Trophoblast cell (in vitro differentiated cells and primary cell): ENCODE measurements at regions not wholly inside any gene's neighbourhood (a gene's known extent, or its start where the extent isn't known, plus 50 kb on each side); places are given as distances from the start of the nearest gene placed in this dataset.
A peak's percentile ranks its signal among the peaks of the same experiment; 100 is the strongest.

ENCODE experiments used
- DNase-seq, 2 donors: peaks; one replicate each; pipeline ENCODE4 v3.0.0-alpha.2; 2016
- H2AFZ ChIP-seq: 2 replicates; pipeline ENCODE4 v1.6.1; 2013; ENCODE audit warnings: low read length, moderate library complexity, mild to moderate bottlenecking; ENCODE audit not compliant: insufficient read depth, poor library complexity
- H2AK5ac ChIP-seq: 2 replicates; pipeline ENCODE4 v1.6.1; 2013; ENCODE audit warnings: mild to moderate bottlenecking, low read length
- H2BK120ac ChIP-seq: 2 replicates; pipeline ENCODE4 v1.6.1; 2013; ENCODE audit warnings: low read length, mild to moderate bottlenecking, moderate library complexity; ENCODE audit not compliant: insufficient read depth, poor library complexity
- H2BK12ac ChIP-seq: 2 replicates; pipeline ENCODE4 v1.6.1; 2013; ENCODE audit warnings: mild to moderate bottlenecking, low read length, moderate library complexity
- H2BK5ac ChIP-seq: 2 replicates; pipeline ENCODE4 v1.6.1; 2013; ENCODE audit warnings: low read length, low read depth, moderate library complexity, mild to moderate bottlenecking; ENCODE audit not compliant: poor library complexity
- H3K14ac ChIP-seq: 2 replicates; pipeline ENCODE4 v1.6.1; 2013; ENCODE audit warnings: mild to moderate bottlenecking, low read length
- H3K18ac ChIP-seq: 2 replicates; pipeline ENCODE4 v1.6.1; 2013; ENCODE audit warnings: mild to moderate bottlenecking, low read length
- H3K23ac ChIP-seq: 2 replicates; pipeline ENCODE4 v1.6.1; 2013; ENCODE audit warnings: low read length
- H3K27ac ChIP-seq: 2 replicates; pipeline ENCODE4 v1.5.1; 2013; ENCODE audit warnings: low read depth, mild to moderate bottlenecking, inconsistent platforms, low read length, moderate library complexity
- H3K27me3 ChIP-seq: 2 replicates; pipeline ENCODE4 v1.6.1; 2013; ENCODE audit warnings: inconsistent platforms, mild to moderate bottlenecking, low read length, moderate library complexity; ENCODE audit not compliant: insufficient read depth
- H3K36me3 ChIP-seq, 2 experiments: 1 replicate in 1 of 2; 2 replicates in 1 of 2; pipeline ENCODE4 v1.6.1; 2013; ENCODE audit warnings: low read length in 2 of 2, mild to moderate bottlenecking in 2 of 2, moderate library complexity in 1 of 2; ENCODE audit not compliant: insufficient read depth in 2 of 2, control insufficient read depth in 1 of 2
- H3K4ac ChIP-seq: 2 replicates; pipeline ENCODE4 v1.6.1; 2013; ENCODE audit warnings: low read depth, mild to moderate bottlenecking, low read length, moderate library complexity
- H3K4me1 ChIP-seq, 2 experiments: 1 replicate in 1 of 2; 2 replicates in 1 of 2; pipeline ENCODE4 v1.6.1; 2013; ENCODE audit warnings: low read length in 2 of 2, mild to moderate bottlenecking in 2 of 2, moderate library complexity in 1 of 2; ENCODE audit not compliant: insufficient read depth in 2 of 2, control insufficient read depth in 1 of 2
- H3K4me2 ChIP-seq: 2 replicates; pipeline ENCODE4 v1.6.1; 2013; ENCODE audit warnings: inconsistent platforms, mild to moderate bottlenecking, low read length, moderate library complexity
- H3K4me3 ChIP-seq: 2 replicates; pipeline ENCODE4 v1.5.1; 2013; ENCODE audit warnings: mild to moderate bottlenecking, low read depth, low read length, inconsistent platforms
- H3K79me1 ChIP-seq: one replicate; pipeline ENCODE4 v1.6.1; 2013; ENCODE audit warnings: low read length
- H3K79me2 ChIP-seq: 2 replicates; pipeline ENCODE4 v1.6.1; 2013; ENCODE audit warnings: low read length, mild to moderate bottlenecking; ENCODE audit not compliant: control insufficient read depth, insufficient read depth, poor library complexity
- H3K9ac ChIP-seq: 2 replicates; pipeline ENCODE4 v1.6.1; 2013; ENCODE audit warnings: mild to moderate bottlenecking, low read length
- H3K9me3 ChIP-seq: 2 replicates; pipeline ENCODE4 v1.6.1; 2013; ENCODE audit warnings: low read depth, mild to moderate bottlenecking, control low read depth, inconsistent platforms, low read length; ENCODE audit not compliant: insufficient read depth
- H4K12ac ChIP-seq: 2 replicates; pipeline ENCODE4 v1.6.1; 2013; ENCODE audit warnings: low read depth, mild to moderate bottlenecking, low read length, moderate library complexity
- H4K8ac ChIP-seq: 2 replicates; pipeline ENCODE4 v1.6.1; 2013; ENCODE audit warnings: low read depth, mild to moderate bottlenecking, low read length, moderate library complexity
- H4K91ac ChIP-seq: one replicate; pipeline ENCODE4 v1.6.1; 2013; ENCODE audit warnings: low read depth, mild to moderate bottlenecking, low read length, moderate library complexity
- WGBS: extraction: QIAGEN DNeasy Blood & Tissue Kit; methylation state at CpG from one replicate; pipeline ENCODE4 v1.1.7; 2013; ENCODE audit warnings: missing lambda C conversion rate; ENCODE audit not compliant: insufficient read length, insufficient coverage; ENCODE audit errors: extremely low coverage; 5-methylcytosine and 5-hydroxymethylcytosine counted together

GRCh38 chr19:28737021-28737895, 475.7 kb downstream of the UQCRFS1 start:
- H4K12ac ChIP-seq: no peak overlapping the region
- no peak overlapping the region for H3K4me3 ChIP-seq
- H3K14ac ChIP-seq: no peak overlapping the region
- no peak overlapping the region for H2BK12ac ChIP-seq
- no peak overlapping the region for H3K18ac ChIP-seq
- H2BK120ac ChIP-seq: no peak overlapping the region
- no peak overlapping the region for H3K27ac ChIP-seq
- no peak overlapping the region for H2AK5ac ChIP-seq
- no peaks in the 10 kb centered on the region for H3K9me3 ChIP-seq
- H3K79me1 ChIP-seq: no peaks in the 10 kb centered on the region
- H3K36me3 ChIP-seq: no peaks in the 10 kb centered on the region
- H3K79me2 ChIP-seq: no peaks in the 10 kb centered on the region
- H3K23ac ChIP-seq: no peak overlapping the region
- H4K8ac ChIP-seq: peak overlapping the region; percentile 54
- H2AFZ ChIP-seq: no peak overlapping the region
- peak overlapping the region; percentile 13 for H3K4me2 ChIP-seq
- no peaks in the 10 kb centered on the region for H3K4me1 ChIP-seq
- no CpG with 5 or more reads among the region's 6 CpGs for WGBS
- peak in 1 of 2 donors; percentile 61 for DNase-seq
- H3K4ac ChIP-seq: no peak overlapping the region
- peak overlapping the region; percentile 13 for H4K91ac ChIP-seq
- H3K9ac ChIP-seq: no peak overlapping the region
- H3K27me3 ChIP-seq: no peaks in the 10 kb centered on the region
- no peak overlapping the region for H2BK5ac ChIP-seq

DNA sequence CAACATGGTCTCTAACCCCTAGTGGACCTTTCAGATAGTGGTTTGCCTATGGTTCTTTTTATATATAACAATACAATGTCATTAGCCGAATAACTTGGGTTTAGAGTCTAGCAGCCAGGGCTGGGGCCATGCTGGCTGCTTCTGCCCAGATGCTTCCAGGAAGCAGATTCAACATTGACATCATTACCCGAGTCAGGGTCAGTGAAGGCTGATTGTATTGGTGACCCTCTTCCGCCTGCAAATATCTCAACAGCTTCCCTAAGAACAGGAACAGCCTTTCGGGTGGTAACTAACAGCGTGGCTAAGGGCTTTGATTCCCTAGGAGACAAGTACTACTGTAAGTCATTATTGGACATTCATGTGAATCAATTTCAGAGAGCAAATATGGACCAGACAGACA, 476.4 kb downstream of the UQCRFS1 start:
- no peak overlapping the region for H2BK12ac ChIP-seq
- H2AK5ac ChIP-seq: no peak overlapping the region
- no peaks in the 10 kb centered on the region for H3K9me3 ChIP-seq
- no peak overlapping the region for H3K9ac ChIP-seq
- H3K4ac ChIP-seq: no peak overlapping the region
- no peak overlapping the region for H3K4me2 ChIP-seq
- H3K23ac ChIP-seq: no peak overlapping the region
- no peaks in the 10 kb centered on the region for H3K79me1 ChIP-seq
- H4K12ac ChIP-seq: no peak overlapping the region
- peak overlapping the region; percentile 54 for H4K8ac ChIP-seq
- H3K27me3 ChIP-seq: no peaks in the 10 kb centered on the region
- no peaks in the 10 kb centered on the region for H3K79me2 ChIP-seq
- no peaks in the 10 kb centered on the region for H3K36me3 ChIP-seq
- H2BK5ac ChIP-seq: no peak overlapping the region
- no peaks in the 10 kb centered on the region for H3K4me1 ChIP-seq
- H4K91ac ChIP-seq: no peak overlapping the region
- H3K18ac ChIP-seq: no peak overlapping the region
- DNase-seq: no peak
- H3K14ac ChIP-seq: no peak overlapping the region
- H3K4me3 ChIP-seq: no peak overlapping the region
- no peak overlapping the region for H2BK120ac ChIP-seq
- no peak overlapping the region for H2AFZ ChIP-seq
- H3K27ac ChIP-seq: no peak overlapping the region
- no CpG with 5 or more reads among the region's 5 CpGs for WGBS

DNA sequence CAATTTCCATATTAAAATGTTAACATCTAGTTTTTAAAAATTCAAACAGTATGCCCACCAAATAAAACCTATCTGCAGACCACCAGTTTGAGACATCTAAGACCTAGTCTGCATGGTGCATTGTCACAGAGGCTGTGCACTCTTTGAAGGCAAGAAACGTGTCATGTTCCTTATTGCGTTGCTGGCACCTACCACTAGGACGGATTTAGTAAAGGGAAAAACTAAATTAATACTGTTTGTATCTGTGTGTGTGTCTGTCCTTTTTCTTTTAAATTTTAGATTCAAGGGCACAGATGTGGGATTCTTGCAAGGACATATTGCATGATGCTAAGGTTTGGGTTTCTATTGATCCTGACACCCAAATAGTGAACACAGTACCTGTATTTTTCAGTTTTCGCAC, 481.4 kb downstream of the UQCRFS1 start:
- Histone ChIP-seq H3K4ac (no peak overlapping the region), H2BK5ac (no peak overlapping the region), H3K79me2 (peaks cover 5% of the 10 kb centered on the region), H2AK5ac (no peak overlapping the region), H4K91ac (no peak overlapping the region), H3K9me3 (no peaks in the 10 kb centered on the region), H4K8ac (no peak overlapping the region), H3K4me2 (no peak overlapping the region), H3K4me3 (no peak overlapping the region), H3K27me3 (no peaks in the 10 kb centered on the region), H3K14ac (no peak overlapping the region), H3K36me3 (no peaks in the 10 kb centered on the region), H2BK120ac (no peak overlapping the region), H4K12ac (no peak overlapping the region), H3K27ac (no peak overlapping the region), H3K79me1 (peaks cover 6% of the 10 kb centered on the region), H3K18ac (no peak overlapping the region), H3K4me1 (peaks cover 0 to 6% of the 10 kb centered on the region in 2 experiments), H2BK12ac (no peak overlapping the region), H3K23ac (no peak overlapping the region), H2AFZ (no peak overlapping the region), H3K9ac (no peak overlapping the region)
- DNase-seq: no peak
- no CpG with 5 or more reads among the region's 4 CpGs for WGBS

DNA sequence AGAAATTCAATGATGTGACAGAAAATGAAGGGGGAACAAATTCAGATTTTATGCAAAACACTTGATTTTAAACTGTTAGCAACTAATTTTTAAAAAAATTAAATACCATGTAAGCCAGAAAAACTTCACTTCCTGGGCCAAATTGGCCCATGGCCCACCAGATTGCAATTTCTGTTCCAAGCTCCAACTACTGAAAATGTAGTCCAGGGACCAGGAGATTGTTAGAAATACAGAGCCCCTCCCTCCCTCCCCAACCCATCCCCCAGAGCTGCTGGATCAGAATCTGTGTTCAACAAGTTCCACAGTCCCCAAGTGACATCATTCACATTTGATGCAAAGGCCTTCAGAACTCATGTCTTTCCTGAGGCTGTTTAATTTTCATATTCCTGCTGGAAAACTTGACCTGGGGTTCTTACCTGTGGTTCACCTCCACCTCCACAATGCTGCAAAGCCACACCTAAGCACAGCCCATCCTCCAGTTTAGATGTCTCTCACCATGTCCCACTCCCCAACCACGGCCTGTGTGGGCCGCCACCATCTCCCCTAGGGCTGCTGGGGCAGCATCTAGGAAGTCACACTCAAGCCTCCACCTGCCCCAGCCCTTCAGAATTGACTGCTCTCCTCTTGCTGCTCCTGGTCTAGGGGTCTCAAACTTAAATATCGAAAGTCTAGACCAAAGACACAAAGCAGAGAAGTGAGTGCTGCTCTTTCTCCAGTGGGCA, 482.0 kb downstream of the UQCRFS1 start:
- WGBS: no CpG with 5 or more reads among the region's 3 CpGs
- DNase-seq: no peak
- Histone ChIP-seq H2AFZ (no peak overlapping the region), H2BK12ac (no peak overlapping the region), H3K23ac (no peak overlapping the region), H3K4me2 (no peak overlapping the region), H2BK120ac (no peak overlapping the region), H4K8ac (no peak overlapping the region), H3K4me3 (no peak overlapping the region), H3K9ac (no peak overlapping the region), H3K4me1 (peaks cover 0 to 6% of the 10 kb centered on the region in 2 experiments), H4K12ac (no peak overlapping the region), H3K79me2 (peaks cover 5% of the 10 kb centered on the region), H3K18ac (no peak overlapping the region), H2BK5ac (no peak overlapping the region), H3K27ac (no peak overlapping the region), H3K27me3 (no peaks in the 10 kb centered on the region), H3K9me3 (no peaks in the 10 kb centered on the region), H3K4ac (no peak overlapping the region), H3K14ac (no peak overlapping the region), H2AK5ac (no peak overlapping the region), H4K91ac (no peak overlapping the region), H3K79me1 (peaks cover 6% of the 10 kb centered on the region), H3K36me3 (no peaks in the 10 kb centered on the region)
